ENCODE measurements at regions not wholly inside any gene's neighbourhood (a gene's known extent, or its start where the extent isn't known, plus 50 kb on each side); places are given as distances from the start of the nearest gene placed in this dataset.

GRCh38 chr6:14454473-14454775 is 336.9 kb downstream of the CD83 start (continued):
- TF ChIP-seq ZNF510 (tag by site-specific recombination; IDR thresholded peaks at IDR 0.05; ENCODE audit: insufficient replicate concordance), result no peak
- TF ChIP-seq ZNF629 (tag by site-specific recombination; IDR thresholded peaks at IDR 0.05), result no peak
- no peak for TF ChIP-seq ZNF776 (tag by site-specific recombination; IDR thresholded peaks at IDR 0.05; ENCODE audit: borderline replicate concordance)

GRCh38 chr6:14455427-14455826 is 337.9 kb downstream of the CD83 start:
- Histone ChIP-seq H3K9me3 (ENCODE audit: control insufficient read depth, insufficient read depth, low read depth, low read length) (no peaks in the 10 kb centered on the region), H3K27ac (ENCODE audit: extremely low read depth, low read depth, low read length) (no peak overlapping the region), H3K4me1 (ENCODE audit: control insufficient read depth, insufficient read depth, low read length) (no peaks in the 10 kb centered on the region; the same call in 1 of the 2 replicates), H3K4me3 (ENCODE audit: low read depth, low read length) (no peak overlapping the region), H3K36me3 (ENCODE audit: control insufficient read depth in 2 of 2, insufficient read depth in 1 of 2, low read length in 2 of 2) (no peaks in the 10 kb centered on the region)
- POLR2A ChIA-PET, result interaction anchor here (1.2 kb wide), 1 partner anchor 20 kb away, joined by 3 read pairs; no protein-coding TSS in a partner anchor
- CTCF ChIA-PET, result interaction anchor here (0.8 kb wide), 1 partner anchor 547 kb away, joined by 3 read pairs; no protein-coding TSS in a partner anchor
- TF ChIP-seq ZBTB11 (tag by site-specific recombination; conservative IDR thresholded peaks at IDR 0.05; ENCODE audit: low read depth), result no peak
- TF ChIP-seq ZNF529 (tag by site-specific recombination; IDR thresholded peaks at IDR 0.05; ENCODE audit: insufficient replicate concordance), result no peak
- TF ChIP-seq PBX3 (CRISPR knock-in tag; IDR thresholded peaks at IDR 0.05), result no peak
- TF ChIP-seq ZNF404 (tag by site-specific recombination; IDR thresholded peaks at IDR 0.05), result no peak
- TF ChIP-seq ZNF521 (tag by site-specific recombination; IDR thresholded peaks at IDR 0.05), result no peak
- no peak for TF ChIP-seq ZNF785 (tag by site-specific recombination; IDR thresholded peaks at IDR 0.05)
- no peak for TF ChIP-seq TSHZ1 (tag by site-specific recombination; IDR thresholded peaks at IDR 0.05; ENCODE audit: borderline replicate concordance)
- no peak for TF ChIP-seq ZNF548 (tag by site-specific recombination; IDR thresholded peaks at IDR 0.05)
- TF ChIP-seq ZNF292 (tag by site-specific recombination; IDR thresholded peaks at IDR 0.05; ENCODE audit: borderline replicate concordance, low read depth), result no peak
- no peak for TF ChIP-seq HOXC10 (CRISPR knock-in tag; IDR thresholded peaks at IDR 0.05)
- TF ChIP-seq SCRT2 (tag by site-specific recombination; IDR thresholded peaks at IDR 0.05), result no peak
- no peak for TF ChIP-seq ZNF777 (tag by site-specific recombination; IDR thresholded peaks at IDR 0.05; ENCODE audit: borderline replicate concordance)
